ENCODE measurements at regions not wholly inside any gene's neighbourhood (a gene's known extent, or its start where the extent isn't known, plus 50 kb on each side); places are given as distances from the start of the nearest gene placed in this dataset.

DNA sequence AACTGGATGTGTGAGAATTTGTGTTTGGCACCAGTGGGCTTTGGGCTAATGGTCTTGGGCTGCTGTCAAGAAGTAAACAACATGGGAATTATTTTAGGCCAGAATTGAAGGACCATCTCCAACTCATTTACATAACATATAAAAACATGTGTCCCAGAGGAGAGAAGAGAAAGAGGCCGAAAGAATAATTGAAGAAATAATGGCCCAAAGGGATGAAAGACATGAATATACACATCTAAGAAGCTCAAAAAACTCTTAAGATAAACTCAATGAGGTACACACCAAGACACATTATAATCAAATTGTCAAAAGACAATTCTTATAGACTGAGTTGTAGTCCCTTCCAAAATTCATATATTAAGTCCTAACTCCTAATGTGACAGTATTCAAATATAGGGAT is 56.1 kb upstream of the SCAF11 start:
- TF ChIP-seq CTCF (conservative IDR thresholded peaks at IDR 0.05; ENCODE audit: low read length) (no peak), EZH2phosphoT487 (IDR thresholded peaks at IDR 0.05; ENCODE audit: borderline replicate concordance) (no peak)
